ENCODE measurements at regions not wholly inside any gene's neighbourhood (a gene's known extent, or its start where the extent isn't known, plus 50 kb on each side); places are given as distances from the start of the nearest gene placed in this dataset.
"Not testable (repeated sequence)": the region's sequence is repeated elsewhere in the genome, so short reads cannot be mapped to it uniquely, and the experiment has no call there.

DNA sequence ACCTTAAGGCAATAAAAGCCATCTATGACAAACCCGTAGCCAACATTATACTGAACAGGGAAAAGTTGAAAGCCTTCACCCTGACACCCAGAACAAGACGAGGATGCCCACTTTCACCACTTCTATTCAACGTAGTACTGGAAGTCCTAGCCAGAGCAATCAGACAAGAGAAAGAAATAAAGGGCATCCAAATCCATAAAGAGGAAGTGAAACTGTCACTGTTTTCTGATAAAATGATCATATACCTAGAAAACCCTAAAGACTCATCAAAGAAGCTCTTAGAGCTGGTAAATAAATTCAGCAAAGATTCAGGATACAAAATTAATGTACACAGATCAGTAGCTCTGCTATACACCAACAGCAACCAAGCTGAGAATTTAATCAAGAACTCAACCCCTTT, 1561.9 kb upstream of the CELF4 start:
- not testable (repeated sequence) for DNase-seq (ENCODE audit: low read depth)

DNA sequence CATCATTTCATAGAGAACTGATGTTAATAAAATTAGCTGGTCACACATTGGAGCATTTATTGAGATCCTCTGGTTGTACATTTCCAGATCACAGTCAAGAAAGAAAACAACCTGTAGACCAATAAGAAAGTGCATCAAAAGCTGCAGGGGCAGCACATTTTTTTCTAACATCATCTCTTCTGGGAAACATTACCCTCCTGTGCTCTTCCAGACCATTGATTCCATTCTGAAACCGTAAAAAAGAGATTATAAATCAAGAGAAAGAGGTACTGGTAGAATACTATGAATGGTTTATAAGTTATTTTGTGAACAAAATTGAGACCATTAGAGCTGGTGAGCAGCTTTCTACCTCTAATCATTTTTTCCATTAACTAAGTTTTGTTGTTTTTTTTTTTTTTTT, 1548.2 kb upstream of the CELF4 start:
- DNase-seq (ENCODE audit: low read depth) = no peak

DNA sequence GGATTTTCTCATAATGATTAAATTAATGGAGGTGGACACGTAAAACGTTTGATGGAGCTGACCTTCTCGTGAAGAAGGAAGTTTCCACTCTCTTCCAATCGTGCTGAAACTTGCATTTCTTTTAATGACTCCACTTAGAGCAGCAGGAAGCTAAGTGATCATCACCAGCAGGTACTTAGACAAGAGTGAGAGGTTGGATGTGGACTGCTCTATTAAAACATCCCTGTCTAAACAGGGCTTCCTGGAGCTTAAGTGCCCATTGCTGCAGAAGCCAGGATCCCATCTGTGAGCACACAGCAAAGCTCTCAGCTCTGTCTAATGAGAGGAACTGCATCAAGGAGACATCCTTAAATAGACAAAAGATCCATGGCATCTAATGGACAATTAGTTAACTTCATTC, 1539.5 kb upstream of the CELF4 start:
- no peak for DNase-seq (ENCODE audit: low read depth)

DNA sequence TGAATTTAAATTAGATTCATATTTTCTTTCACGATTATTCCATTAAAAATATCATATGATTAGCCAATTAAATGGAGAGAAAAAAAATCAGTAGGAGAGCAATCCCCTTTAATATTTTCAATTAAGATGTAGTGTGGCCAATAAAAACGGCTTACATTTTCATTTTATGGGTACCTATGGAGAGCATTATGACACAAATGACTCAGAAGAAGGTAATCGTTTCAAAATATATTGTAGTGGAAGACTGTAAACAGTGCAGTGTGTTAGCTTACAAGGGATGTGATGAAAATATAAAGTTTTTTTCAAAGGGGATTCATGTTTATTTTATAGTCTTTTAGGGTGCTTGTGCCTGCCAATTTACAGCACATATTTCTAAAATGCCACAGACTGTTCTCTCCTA, 1507.4 kb upstream of the CELF4 start:
- DNase-seq (ENCODE audit: low read depth) = no peak

DNA sequence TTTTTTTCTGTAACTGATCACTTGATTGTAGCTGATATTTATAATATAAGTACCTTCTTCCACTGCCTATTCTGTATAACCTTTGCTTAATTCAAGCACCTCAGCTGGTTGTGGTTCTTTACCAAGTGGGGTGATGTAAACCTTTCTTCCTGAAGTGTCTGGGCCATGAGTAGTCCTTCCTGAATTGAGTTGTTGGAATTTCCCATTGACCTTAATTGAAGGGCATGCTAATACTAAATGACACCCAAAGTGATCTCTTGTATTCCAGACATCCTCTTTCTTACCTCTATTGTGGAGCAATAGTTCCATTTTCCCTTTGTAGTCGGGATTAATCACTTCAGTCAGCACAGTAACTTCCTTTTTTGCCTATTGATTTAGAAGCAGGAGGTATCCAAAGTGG, 1496.8 kb upstream of the CELF4 start:
- DNase-seq (ENCODE audit: low read depth) = no peak

DNA sequence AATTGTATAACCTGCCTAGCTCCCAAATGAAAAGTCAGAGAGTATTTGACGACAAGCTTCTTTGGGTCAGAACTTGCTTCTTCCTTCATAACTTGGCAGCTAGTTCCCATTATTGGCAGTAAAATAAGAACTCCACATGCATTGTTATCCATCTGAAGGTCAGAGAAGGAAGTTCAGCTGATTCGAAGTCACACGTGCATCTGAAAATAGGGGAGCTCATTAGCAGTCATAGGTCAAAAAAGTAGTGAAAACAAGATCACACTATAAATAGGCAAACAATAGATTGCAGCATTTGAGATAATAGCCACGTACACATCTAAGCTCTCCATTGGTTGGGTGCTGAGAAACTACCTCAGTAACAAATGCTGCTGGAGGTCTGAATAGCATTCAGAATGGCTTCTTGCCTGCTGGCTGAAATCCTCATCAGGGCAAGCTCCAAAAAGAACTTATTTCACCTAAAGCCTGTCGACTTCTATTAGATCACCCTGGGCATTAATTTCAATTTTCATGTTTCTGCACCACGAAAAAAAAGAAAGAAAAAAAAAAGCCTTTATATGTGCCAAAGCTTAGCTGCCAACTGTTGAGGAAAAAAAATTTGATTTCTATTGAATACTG, 1492.9 kb upstream of the CELF4 start:
- no peak for DNase-seq (ENCODE audit: low read depth)

DNA sequence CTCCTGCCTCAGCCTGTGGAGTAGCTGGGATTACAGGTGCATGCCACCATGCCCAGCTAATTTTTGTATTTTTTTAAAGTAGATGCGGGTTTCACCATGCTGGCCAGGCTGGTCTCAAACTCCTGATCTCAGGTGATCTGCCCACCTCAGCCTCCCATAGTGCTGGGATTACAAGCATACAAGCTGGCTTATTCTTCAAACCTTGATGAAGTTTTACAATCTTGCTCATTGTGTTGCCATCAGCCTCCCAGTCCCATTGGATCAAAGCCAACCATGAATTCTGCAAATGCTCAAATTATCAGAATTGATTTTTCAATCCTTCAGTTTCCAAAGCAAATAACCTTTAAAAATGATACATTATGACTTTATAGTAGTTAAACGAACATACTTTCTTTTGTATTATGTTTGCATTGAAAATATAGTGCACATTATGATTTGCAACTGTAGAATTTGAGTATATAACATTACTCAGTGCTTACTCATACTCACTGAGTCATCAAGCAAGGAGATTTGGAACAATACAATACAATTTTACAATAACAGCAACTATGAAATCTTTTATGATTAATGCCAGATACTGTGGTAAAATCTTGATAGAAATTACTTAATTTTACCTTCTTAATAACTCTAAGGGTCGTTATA, 1491.9 kb upstream of the CELF4 start:
- DNase-seq (ENCODE audit: low read depth) = no peak

DNA sequence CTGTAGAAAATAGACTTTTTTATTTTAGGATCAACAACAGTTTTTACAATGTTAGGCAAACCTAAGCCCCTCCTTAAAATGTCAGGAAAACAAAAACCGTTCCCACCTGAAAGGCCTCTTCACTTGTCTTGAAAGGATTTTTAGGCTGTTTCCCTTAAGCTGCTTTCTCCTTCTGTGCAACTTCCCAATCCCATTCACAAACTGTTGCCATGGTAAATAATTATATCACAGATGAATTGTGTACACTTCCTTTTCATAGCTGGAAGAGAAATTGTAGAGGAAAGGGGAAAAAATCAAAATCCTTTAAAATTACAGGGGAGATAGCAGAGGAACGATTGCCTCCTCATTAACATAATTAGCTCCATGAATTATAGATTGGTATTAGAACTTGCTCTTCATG, 1488.0 kb upstream of the CELF4 start:
- no peak for DNase-seq (ENCODE audit: low read depth)

DNA sequence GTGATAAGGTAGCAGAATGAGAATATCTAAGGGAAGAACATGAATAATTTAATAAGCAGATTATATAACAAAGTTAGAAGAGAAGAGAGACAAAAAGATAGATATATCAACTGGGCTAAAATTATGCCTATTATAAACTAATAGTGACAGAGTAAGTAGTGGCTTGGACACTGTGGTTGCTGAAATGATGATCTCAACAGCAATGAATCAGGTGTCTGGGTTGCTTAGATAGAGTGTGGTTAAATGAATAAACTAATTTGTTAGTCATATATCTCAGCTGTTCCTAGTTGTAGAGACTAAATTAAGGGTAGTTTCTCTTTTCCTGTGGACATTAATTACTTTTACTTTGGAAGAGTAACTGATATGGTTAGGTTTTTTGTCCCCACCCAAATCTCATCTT, 1485.4 kb upstream of the CELF4 start:
- DNase-seq (ENCODE audit: low read depth) = no peak

DNA sequence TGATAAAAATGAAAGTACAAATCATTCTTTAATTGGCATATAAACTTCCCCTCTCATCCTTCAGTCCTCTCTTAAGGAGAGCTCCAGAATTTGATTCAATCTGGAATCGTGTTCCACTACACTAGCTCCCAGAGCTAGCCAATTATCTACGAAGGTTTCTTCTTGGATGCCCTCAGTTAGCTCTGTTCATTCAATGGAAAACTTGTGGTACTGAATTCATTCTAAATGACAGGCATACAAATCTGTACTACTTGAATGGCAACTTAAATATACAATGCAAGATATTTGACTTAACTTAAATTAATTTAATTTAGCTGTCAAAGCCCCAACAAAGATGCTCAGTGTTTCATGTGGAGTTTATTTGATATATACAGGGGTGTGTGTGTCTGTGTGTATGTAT, 1474.2 kb upstream of the CELF4 start:
- no peak for DNase-seq (ENCODE audit: low read depth)

DNA sequence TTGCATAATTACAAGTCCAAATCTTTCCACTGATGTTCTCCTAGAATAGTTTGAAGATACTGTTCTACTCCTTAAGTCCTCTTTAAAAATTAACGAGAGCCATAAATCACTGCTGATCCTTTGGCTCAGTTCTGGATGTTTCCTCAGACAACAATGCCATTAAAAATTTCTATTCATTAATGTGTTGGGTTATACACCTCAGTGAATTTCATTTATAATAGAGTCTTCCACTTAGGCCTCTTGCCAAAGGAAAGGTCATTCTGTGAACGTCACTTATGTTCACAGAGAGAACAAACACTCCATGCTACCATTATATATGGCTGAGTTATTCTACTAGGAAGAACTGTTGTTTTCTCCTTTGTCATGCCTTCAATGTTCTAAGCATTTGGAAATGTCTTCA, 1472.3 kb upstream of the CELF4 start:
- no peak for DNase-seq (ENCODE audit: low read depth)

DNA sequence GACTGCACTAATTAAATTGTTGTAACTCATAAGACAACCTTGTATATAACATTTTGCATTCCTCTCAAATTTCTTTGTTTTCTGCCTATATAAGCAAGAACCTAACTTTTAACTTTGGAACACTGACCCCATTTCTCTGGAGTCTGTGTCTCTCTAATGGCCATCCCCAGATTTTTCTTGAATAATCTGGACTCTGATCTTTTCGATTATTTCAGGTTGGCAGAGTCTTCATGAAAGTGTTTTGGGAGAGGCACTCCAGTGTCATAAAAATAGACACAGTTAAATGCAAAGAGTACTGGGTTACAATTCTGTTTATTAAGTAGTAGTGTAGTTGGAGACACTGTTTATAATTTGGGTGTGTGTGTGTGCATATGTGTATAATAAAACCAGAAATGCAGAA, 1467.7 kb upstream of the CELF4 start:
- DNase-seq (ENCODE audit: low read depth) = no peak

DNA sequence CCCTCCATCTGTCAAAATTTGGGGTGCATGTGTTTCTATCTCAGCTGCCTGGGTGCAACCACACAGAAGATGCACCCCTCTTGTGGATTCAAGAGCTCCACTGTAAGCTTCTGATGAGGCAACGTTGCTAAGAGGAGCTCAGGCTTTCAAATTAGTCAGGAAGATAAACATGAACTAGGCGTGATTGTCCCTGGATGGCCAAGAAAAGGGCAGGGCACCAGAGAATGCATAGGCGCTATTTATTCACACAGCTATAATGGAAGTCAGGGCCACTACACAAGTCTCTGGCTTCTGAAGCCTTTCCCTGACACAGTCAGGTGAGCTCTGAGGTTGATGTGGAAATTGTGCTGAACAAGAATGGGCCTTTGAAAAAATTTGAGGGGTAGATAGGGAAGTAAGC, 1466.0 kb upstream of the CELF4 start:
- DNase-seq (ENCODE audit: low read depth) = no peak

DNA sequence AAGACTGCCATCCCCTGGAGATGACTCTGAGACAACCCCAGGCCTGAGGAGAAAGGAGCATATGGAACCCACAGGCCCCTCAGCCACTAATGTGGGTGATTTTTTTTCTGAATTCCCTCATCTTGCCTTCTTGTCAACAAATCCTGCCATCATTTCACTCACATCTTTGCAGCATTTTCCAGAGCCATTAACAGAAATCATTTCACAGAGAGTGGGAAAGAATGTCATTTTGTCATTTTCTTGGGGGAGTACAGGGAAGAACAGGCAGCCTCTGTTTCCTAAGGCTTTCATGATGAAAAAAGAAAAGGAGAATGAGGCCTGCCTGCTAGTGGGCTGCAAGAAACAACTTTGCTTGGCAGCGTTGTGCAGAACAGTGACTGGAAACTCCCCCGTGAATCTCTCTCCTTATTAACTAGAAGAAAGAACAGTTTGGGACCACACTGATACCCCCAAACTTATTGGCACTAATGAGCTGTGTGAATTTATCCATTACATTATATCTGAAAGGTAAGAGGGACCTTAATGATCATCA, 1464.6 kb upstream of the CELF4 start:
- no peak for DNase-seq (ENCODE audit: low read depth)

DNA sequence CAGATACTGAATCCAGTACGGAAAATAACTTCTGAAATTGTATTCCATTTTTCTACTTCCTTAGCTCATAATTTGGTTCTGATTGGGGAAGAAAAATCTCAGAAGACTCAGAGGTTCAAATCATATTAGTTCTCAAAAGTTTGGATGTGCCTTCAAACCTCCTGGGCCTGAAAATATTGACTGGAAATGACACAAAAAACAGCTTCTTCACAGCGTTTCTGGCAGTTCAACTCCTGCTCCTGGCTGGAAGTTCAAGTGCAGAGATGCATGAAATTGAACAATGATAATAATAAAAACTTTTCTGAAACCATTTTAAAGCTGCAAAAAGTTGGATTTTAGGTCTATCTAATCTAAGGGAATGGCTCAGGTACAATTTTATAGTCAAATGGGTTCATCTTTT, 1459.9 kb upstream of the CELF4 start:
- DNase-seq (ENCODE audit: low read depth) = no peak

DNA sequence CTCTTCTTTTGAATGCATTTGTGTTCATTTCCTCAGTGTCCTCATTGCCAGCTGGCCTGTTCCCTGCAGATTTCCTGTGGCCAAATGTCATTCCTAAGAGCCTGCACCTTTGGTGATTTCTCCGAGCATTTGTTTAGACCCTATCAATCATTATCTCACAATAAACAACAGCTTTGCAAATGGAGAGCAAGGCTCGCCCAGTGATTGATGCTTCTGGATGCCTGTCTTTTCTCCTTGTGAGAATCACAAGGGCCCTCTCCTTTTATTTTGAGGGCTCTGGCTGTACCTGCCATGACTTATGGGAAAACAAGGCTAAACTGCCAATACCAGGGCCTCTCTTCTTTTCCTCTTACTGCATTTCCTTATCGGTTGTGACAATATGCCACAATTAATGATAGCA, 1454.4 kb upstream of the CELF4 start:
- DNase-seq (ENCODE audit: low read depth) = no peak

DNA sequence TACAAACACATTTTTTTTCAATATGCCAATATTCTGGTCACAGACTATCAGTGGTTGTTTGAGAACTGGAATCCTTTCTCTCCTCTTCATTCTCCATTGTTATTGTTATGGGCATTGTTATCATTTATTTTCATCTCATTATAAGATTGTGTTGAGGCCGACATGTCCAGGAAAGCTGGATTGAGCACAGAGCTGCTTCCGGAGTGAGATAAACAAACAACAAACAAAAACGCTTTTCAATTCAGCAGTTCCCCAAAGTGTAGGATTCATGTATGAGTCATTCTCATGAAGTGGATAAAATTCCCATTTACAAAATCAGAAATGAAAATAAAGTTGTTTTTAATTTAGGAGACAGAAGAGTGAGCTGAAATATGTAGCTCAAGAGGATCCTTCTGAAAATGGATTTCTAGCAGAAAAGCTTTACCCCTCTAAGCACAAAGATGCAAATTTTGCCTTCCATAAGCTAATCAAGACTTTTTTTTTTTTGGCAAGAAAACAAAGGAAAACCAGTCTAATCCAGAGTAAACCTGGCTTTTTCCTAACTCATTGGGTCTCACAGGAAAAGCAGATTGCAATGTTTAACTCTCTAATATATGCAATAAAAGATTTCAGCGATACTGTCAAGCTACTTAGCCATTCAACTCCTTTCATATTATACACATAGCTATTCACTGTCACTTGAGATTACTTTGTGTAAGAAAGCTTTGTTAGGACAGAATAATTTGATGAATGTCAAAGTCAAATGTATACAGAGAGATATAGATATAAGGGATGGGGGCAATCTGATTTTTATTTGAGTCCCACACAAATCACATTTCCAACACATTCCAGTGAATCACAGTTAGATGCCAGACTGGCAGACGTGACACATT, 1441.7 kb upstream of the CELF4 start:
- DNase-seq (ENCODE audit: low read depth) = no peak

DNA sequence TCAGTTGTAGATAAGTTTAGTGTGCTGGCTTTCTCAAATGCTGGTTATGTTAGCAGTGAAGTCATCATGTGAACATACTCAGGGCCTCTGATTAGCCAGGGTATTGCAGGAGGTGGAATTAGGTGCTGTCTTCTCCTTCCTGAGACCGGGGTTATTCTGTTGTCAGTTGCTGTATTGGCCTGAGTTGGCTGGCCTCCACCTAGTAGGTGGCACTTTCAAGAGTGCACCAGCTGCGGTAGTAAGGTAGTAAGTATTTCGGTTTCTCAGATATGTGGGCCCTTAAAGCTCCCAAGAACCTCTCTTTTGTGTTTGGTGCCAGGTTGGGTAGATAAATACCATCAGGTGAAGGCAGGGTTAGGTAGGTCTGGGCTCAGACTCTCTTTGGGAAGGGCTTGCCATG, 1430.5 kb upstream of the CELF4 start:
- no peak for DNase-seq (ENCODE audit: low read depth)

DNA sequence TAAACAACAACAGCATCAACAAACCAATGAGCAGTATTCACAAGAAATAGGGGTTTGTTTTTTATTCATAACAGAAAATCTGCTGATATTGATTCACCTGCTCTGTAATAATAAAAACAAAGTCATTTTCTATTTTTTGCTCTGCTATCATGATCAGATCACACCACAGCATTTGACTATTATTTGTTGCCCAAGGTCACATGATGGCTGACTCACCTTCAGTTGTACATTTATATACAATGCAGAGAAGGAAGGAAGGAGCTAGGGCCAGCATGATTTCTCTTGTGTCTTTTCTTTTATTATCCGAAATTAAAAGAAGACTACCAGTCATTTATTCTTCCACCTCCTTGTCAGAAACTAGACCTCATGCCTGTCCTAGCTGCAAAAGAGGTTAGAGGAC, 1427.7 kb upstream of the CELF4 start:
- no peak for DNase-seq (ENCODE audit: low read depth)

DNA sequence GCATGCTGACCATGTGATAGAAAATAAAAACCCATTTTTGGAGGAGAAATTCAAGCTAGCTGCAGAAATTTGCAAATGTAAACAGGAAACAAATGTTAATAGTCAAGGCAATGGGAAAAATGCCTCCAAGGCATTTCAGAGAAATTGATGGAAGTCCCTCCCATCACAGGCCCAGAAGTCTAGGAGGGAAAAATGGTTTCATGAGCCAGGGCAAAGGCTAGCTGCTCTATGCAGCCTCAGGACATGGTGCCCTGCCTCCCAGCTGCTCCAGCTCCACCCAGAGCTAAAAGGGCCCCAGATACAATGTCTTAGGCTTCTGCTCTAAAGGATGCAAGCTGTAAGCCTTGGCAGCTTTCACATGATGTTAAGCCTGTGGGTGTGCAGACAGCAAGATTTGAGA, 1419.4 kb upstream of the CELF4 start:
- no peak for DNase-seq (ENCODE audit: low read depth)

DNA sequence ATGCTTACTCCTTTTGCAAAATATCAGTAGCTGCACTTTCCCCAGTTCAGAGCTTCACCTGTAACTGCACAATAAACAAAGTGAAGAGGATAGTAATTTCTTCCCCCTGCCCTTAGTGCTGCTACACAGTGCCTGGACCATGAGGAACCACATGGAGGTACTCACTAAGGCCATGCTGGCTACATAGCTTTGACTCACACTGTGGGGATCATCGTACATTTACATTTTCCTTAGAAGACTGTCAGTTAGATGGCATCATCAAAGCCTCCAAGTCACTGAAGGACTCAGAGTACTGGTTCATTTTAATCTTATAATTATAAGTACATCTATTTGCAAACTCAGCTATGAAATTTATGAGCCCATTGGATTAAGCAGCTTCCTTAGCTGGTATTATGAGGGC, 1416.5 kb upstream of the CELF4 start:
- DNase-seq (ENCODE audit: low read depth) = no peak

DNA sequence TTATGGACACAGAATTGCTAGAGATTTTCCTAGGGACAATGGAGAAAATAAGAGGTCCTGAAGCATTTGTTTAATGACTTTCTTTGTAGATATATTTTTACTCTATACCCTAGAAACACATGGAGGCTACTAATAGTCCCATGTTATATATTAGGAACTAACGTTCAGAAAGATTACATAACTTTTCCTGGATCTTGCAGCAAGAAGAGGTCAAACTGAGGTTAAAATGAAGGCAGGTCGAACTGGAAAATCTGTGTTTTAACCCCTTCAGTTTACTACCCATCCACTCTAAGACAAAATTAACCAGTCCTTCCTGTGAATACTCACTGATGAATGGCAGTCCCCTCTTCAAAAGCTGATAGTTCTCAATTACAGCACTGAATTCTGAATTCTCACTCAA, 1415.8 kb upstream of the CELF4 start:
- no peak for DNase-seq (ENCODE audit: low read depth)

DNA sequence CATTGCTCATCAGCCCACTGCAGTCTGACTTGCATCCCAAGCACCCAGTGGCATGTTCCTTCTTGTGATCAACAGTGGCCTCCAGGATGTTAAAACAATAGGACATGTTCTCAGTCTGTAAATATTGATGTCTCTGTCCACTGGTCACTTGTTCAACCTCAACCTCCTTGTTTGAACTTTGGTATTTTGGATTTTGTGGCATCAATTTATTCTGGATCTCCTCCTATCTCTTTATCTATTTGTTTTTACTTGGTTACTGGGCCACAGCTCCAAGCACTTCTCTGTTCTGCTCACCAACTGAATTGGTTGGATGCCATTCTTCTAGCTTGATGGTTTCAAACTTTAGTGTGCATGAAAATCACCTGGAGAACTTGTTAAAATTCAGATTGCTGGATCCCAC, 1414.8 kb upstream of the CELF4 start:
- DNase-seq (ENCODE audit: low read depth) = no peak
